ENCODE measurements at regions not wholly inside any gene's neighbourhood (a gene's known extent, or its start where the extent isn't known, plus 50 kb on each side); places are given as distances from the start of the nearest gene placed in this dataset.

DNA sequence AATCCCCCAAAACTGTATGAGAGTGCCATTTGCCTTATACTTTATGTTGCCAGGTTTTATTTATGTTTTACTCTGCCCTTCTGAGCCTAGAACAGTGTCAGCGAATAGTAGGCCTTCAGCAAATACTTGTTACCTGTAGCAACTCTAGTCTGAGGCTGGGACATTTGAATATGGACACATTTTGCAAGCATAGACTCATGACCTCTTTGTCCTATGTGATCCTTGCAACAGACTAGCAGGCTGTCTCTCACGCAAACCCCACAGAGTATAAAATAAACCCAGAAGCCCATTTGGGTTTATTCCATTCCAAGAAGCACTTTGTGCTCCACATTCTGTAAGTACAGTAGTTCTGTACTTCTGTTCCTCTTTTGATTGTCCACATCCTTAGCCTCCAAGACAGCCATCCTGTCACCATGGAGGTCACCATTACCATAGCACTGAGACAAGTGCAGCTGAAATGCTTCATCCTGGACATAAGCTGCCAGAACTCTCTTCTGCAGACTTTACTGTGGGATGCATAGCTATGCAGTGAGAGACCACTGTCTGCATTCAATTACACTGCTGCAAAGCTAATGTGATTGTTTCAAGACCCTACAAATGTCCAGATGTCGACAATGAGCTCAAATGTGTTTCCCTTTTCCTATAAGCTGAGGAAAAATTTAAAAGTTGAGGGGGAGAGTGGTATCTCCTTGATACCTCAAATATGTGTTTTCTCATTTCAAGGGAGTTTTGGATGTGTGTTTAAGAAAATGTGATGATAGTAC is 425.7 kb downstream of the PID1 start:
- Mint-ChIP-seq H3K4me1 (peaks cover 6% of the 10 kb centered on the region), H3K9me3 (no peaks in the 10 kb centered on the region), H3K27me3 (ENCODE audit: low read depth) (no peaks in the 10 kb centered on the region), H3K36me3 (no peaks in the 10 kb centered on the region), H3K27ac (no peak overlapping the region), H3K4me3 (no peak overlapping the region)
- DNase-seq (ENCODE audit: low spot score in 2 of 2, unreplicated experiment in 2 of 2), result no peak
- TF ChIP-seq, protein P1, sequence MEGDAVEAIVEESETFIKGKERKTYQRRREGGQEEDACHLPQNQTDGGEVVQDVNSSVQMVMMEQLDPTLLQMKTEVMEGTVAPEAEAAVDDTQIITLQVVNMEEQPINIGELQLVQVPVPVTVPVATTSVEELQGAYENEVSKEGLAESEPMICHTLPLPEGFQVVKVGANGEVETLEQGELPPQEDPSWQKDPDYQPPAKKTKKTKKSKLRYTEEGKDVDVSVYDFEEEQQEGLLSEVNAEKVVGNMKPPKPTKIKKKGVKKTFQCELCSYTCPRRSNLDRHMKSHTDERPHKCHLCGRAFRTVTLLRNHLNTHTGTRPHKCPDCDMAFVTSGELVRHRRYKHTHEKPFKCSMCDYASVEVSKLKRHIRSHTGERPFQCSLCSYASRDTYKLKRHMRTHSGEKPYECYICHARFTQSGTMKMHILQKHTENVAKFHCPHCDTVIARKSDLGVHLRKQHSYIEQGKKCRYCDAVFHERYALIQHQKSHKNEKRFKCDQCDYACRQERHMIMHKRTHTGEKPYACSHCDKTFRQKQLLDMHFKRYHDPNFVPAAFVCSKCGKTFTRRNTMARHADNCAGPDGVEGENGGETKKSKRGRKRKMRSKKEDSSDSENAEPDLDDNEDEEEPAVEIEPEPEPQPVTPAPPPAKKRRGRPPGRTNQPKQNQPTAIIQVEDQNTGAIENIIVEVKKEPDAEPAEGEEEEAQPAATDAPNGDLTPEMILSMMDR (IDR thresholded peaks at IDR 0.05; ENCODE audit: unreplicated experiment), result no peak

DNA sequence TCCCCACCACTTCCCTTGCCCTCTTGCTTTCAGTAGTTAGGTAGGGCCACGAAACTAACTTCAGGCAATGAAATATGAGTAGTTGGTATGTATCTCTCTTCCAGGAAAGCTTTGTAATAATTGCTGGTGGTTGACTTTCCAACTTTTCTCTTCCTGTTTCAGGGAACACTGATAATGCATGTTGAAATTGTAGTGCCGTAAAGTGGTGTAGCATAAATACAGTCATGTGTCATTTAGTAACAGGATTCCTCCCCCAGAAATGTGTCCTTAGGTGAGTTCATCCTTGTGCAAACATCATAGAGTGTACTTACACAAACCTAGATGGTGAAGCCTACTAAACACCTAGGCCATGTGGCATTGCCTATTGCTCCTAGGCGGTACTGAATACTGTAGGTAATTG is 429.2 kb downstream of the PID1 start:
- no peaks in the 10 kb centered on the region for H3K9me3 Mint-ChIP-seq

DNA sequence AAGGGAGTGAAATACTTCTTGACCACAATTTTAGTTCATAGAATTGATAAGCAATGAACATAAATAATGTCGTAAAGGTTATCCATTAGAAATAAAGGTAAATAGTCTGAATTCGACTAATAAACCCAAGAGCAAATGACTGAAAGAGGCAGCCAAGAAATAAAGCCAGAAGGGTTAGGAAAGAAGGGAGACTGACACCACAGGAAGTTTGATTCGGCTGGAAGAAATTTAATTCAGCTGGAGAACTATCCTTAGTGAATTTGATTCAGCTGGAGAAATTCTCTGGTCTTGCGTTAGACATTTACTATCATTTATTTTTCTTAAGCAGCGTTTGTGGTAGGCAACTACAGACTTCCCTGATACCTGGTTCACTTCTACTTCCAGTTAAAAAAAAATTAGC is 429.6 kb downstream of the PID1 start:
- H3K9me3 Mint-ChIP-seq, result no peaks in the 10 kb centered on the region
- no peak for DNase-seq (ENCODE audit: low spot score in 2 of 2, unreplicated experiment in 2 of 2)
- H3K36me3 Mint-ChIP-seq, result no peaks in the 10 kb centered on the region
- H3K27ac Mint-ChIP-seq, result no peak overlapping the region
- H3K4me1 Mint-ChIP-seq, result no peaks in the 10 kb centered on the region
- TF ChIP-seq, protein P1 (IDR thresholded peaks at IDR 0.05; ENCODE audit: unreplicated experiment), result no peak
- no peaks in the 10 kb centered on the region for H3K27me3 Mint-ChIP-seq (ENCODE audit: low read depth)
- H3K4me3 Mint-ChIP-seq, result no peak overlapping the region

More for the DNA sequence above, 429.2 kb downstream of the PID1 start:
- Mint-ChIP-seq H3K36me3 (no peaks in the 10 kb centered on the region), H3K4me1 (no peaks in the 10 kb centered on the region), H3K27me3 (ENCODE audit: low read depth) (no peaks in the 10 kb centered on the region), H3K4me3 (no peak overlapping the region), H3K27ac (no peak overlapping the region)
- TF ChIP-seq, protein P1 (IDR thresholded peaks at IDR 0.05; ENCODE audit: unreplicated experiment), result no peak
- DNase-seq (ENCODE audit: low spot score in 2 of 2, unreplicated experiment in 2 of 2), result no peak

DNA sequence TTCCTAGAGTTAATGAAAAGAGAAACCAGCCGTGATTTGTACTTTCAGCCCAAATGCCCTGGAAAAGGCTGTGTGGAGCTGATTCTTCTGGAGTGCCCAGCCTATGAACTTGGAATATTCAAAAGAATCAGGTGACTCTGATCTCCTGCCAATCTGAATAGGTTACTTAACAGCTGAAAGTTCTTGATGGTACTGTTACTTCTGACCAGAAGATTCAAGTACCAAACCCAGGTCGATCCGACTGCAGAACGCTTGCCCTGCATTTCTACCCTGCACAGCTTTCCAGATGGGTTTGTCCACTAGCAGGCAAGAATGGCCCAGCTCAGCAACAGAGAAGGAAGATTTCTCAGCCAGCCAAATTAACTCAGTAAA is 430.4 kb downstream of the PID1 start:
- H3K27ac Mint-ChIP-seq, result no peak overlapping the region
- H3K4me3 Mint-ChIP-seq, result no peak overlapping the region
- DNase-seq (ENCODE audit: low spot score in 2 of 2, unreplicated experiment in 2 of 2), result no peak
- no peaks in the 10 kb centered on the region for H3K9me3 Mint-ChIP-seq
- TF ChIP-seq, protein P1 (IDR thresholded peaks at IDR 0.05; ENCODE audit: unreplicated experiment), result no peak
- H3K27me3 Mint-ChIP-seq (ENCODE audit: low read depth), result peaks cover 2% of the 10 kb centered on the region
- H3K4me1 Mint-ChIP-seq, result no peaks in the 10 kb centered on the region
- no peaks in the 10 kb centered on the region for H3K36me3 Mint-ChIP-seq

DNA sequence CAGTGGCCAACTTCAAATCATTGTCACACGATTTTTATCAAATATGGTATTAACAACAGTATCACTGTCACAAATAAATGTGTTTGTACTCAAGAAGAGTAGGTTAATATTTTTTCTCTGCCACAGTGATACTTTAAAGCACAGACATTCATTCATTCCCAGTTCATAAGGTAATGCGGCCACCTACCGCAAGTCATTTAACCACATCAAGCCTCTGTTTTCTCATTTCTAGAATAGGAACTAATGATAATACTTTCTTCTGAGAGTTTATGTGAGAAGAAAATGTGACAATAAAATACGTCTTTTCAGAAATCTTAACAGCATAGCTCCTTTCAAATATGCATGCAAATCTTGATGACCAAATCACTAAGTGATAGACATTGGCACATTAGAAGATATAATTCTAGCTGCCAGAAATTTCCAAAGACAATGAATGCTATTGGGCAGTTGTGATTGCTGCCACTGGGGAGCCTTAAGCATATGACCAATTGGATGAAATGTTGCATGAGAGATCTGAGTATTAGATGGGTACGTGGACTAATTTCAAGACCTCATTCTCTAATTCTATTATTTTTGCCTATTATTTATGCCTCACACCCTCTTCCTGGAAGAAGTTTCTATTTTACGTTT is 430.9 kb downstream of the PID1 start:
- no peaks in the 10 kb centered on the region for H3K36me3 Mint-ChIP-seq
- TF ChIP-seq, protein P1 (IDR thresholded peaks at IDR 0.05; ENCODE audit: unreplicated experiment), result no peak
- no peak overlapping the region for H3K27ac Mint-ChIP-seq
- no peak for DNase-seq (ENCODE audit: low spot score in 2 of 2, unreplicated experiment in 2 of 2)
- H3K4me1 Mint-ChIP-seq, result no peaks in the 10 kb centered on the region
- H3K27me3 Mint-ChIP-seq (ENCODE audit: low read depth), result peaks cover 2% of the 10 kb centered on the region
- H3K9me3 Mint-ChIP-seq, result no peaks in the 10 kb centered on the region
- no peak overlapping the region for H3K4me3 Mint-ChIP-seq

Data from mesothelial cell of epicardium (in vitro differentiated cells).